Neural progenitor cell (in vitro differentiated cells): ENCODE measurements at regions not wholly inside any gene's neighbourhood (a gene's known extent, or its start where the extent isn't known, plus 50 kb on each side); places are given as distances from the start of the nearest gene placed in this dataset.
A peak's percentile ranks its signal among the peaks of the same experiment; 100 is the strongest.
"Not testable (repeated sequence)": the region's sequence is repeated elsewhere in the genome, so short reads cannot be mapped to it uniquely, and the experiment has no call there.

Experiments used
- DNase-seq: peaks from one replicate; pipeline ENCODE4 v3.0.0-alpha.2; 2016; ENCODE audit warnings: low spot score
- H2AFZ ChIP-seq: fragments of 200-600 bp; sonication (generic); replicated peaks from 2 replicates; pipeline ENCODE4 v1.6.1; 2016; ENCODE audit warnings: antibody characterized with exemption
- H3F3A ChIP-seq: fragments of 200-600 bp; sonication (generic); 2 replicates; pipeline ENCODE4 v1.6.1; 2016; ENCODE audit warnings: antibody characterized with exemption, low read depth
- H3K27ac ChIP-seq: fragments of 200-600 bp; sonication (generic); 2 replicates; pipeline ENCODE4 v1.5.1; 2016; ENCODE audit warnings: mild to moderate bottlenecking
- H3K27me3 ChIP-seq: fragments of 200-600 bp; sonication (generic); 2 replicates; pipeline ENCODE4 v1.6.1; 2016; ENCODE audit warnings: mild to moderate bottlenecking, moderate library complexity
- H3K36me3 ChIP-seq: fragments of 200-600 bp; sonication (generic); 2 replicates; pipeline ENCODE4 v1.5.1; 2016
- H3K4me1 ChIP-seq: fragments of 200-600 bp; sonication (generic); 2 replicates; pipeline ENCODE4 v1.6.1; 2016; ENCODE audit warnings: mixed run types
- H3K4me2 ChIP-seq: fragments of 200-600 bp; sonication (generic); 2 replicates; pipeline ENCODE4 v1.6.1; 2016
- H3K4me3 ChIP-seq: fragments of 200-600 bp; sonication (generic); 2 replicates; pipeline ENCODE4 v1.5.1; 2016
- H3K79me2 ChIP-seq: fragments of 200-600 bp; sonication (generic); 2 replicates; pipeline ENCODE4 v1.6.1; 2016; ENCODE audit warnings: low read depth
- H3K9ac ChIP-seq: fragments of 200-600 bp; sonication (generic); 2 replicates; pipeline ENCODE4 v1.6.1; 2016
- H3K9me3 ChIP-seq: fragments of 200-600 bp; sonication (generic); 2 replicates; pipeline ENCODE4 v1.5.1; 2016; ENCODE audit warnings: low read depth
- H4K20me1 ChIP-seq: fragments of 200-600 bp; sonication (generic); 2 replicates; pipeline ENCODE4 v1.6.1; 2016; ENCODE audit warnings: low read depth
- H3K27ac Mint-ChIP-seq: 3 replicates; pipeline ENCODE4 v1.8.0; 2021; ENCODE audit warnings: mixed read lengths
- H3K27me3 Mint-ChIP-seq: 2 replicates; pipeline ENCODE4 v1.8.0; 2022; ENCODE audit warnings: low read depth, mild to moderate bottlenecking, inconsistent platforms, moderate library complexity, mixed read lengths; ENCODE audit not compliant: insufficient read depth
- H3K36me3 Mint-ChIP-seq: 3 replicates; pipeline ENCODE4 v1.8.0; 2021; ENCODE audit warnings: mixed read lengths
- H3K4me1 Mint-ChIP-seq: 3 replicates; pipeline ENCODE4 v1.8.0; 2021; ENCODE audit warnings: mixed read lengths
- H3K4me3 Mint-ChIP-seq: 3 replicates; pipeline ENCODE4 v1.8.0; 2021; ENCODE audit warnings: mild to moderate bottlenecking, moderate library complexity, mixed read lengths
- H3K9me3 Mint-ChIP-seq: 3 replicates; pipeline ENCODE4 v1.8.0; 2020; ENCODE audit warnings: mixed read lengths
- CTCF ChIP-seq: fragments of 200-600 bp; sonication (generic); IDR thresholded peaks from 2 replicates; pipeline ENCODE4 v1.5.1; 2017; ENCODE audit warnings: antibody characterized with exemption, mild to moderate bottlenecking
- EZH2 ChIP-seq: fragments of 200-600 bp; sonication (generic); IDR thresholded peaks from 2 replicates; pipeline ENCODE4 v1.6.1; 2017; ENCODE audit warnings: antibody characterized with exemption, mild to moderate bottlenecking, moderate library complexity
- EZH2phosphoT487 ChIP-seq: fragments of 200-600 bp; sonication (generic); IDR thresholded peaks from 2 replicates; pipeline ENCODE4 v1.6.1; 2017; ENCODE audit warnings: antibody characterized with exemption

GRCh38 chrX:68978255-68978654 is 149.4 kb downstream of the EFNB1 start:
- Histone ChIP-seq H3K79me2 (no peaks in the 10 kb centered on the region), H3K9me3 (peaks cover 7% of the 10 kb centered on the region), H3K4me1 (peaks cover 4% of the 10 kb centered on the region), H3K27me3 (no peaks in the 10 kb centered on the region), H3K36me3 (no peaks in the 10 kb centered on the region), H2AFZ (no peak overlapping the region), H3K27ac (no peak overlapping the region), H3F3A (no peaks in the 10 kb centered on the region), H3K4me2 (peak overlapping the region; percentile 52), H3K9ac (no peak overlapping the region), H4K20me1 (no peaks in the 10 kb centered on the region), H3K4me3 (no peak overlapping the region)
- Mint-ChIP-seq H3K4me3 (no peak overlapping the region), H3K27me3 (peaks cover 3% of the 10 kb centered on the region), H3K27ac (no peak overlapping the region), H3K9me3 (peaks cover 21% of the 10 kb centered on the region), H3K4me1 (peaks cover 8% of the 10 kb centered on the region), H3K36me3 (no peaks in the 10 kb centered on the region)
- TF ChIP-seq EZH2phosphoT487 (no peak), CTCF (no peak), EZH2 (no peak)
- peak; percentile 60 for DNase-seq

- H3K4me1 ChIP-seq, result no peaks in the 10 kb centered on the region
- no peaks in the 10 kb centered on the region for H3K36me3 ChIP-seq
- Mint-ChIP-seq H3K4me3 (no peak overlapping the region), H3K9me3 (peaks cover 23% of the 10 kb centered on the region), H3K27me3 (no peaks in the 10 kb centered on the region), H3K36me3 (no peaks in the 10 kb centered on the region), H3K27ac (no peak overlapping the region), H3K4me1 (peaks cover 3% of the 10 kb centered on the region)
- H3K9me3 ChIP-seq, result peaks cover 9% of the 10 kb centered on the region
- no peak for TF ChIP-seq EZH2
- no peak for TF ChIP-seq CTCF
- no peak for TF ChIP-seq EZH2phosphoT487
- no peak overlapping the region for H3K4me3 ChIP-seq
- no peak overlapping the region for H3K27ac ChIP-seq
- H3K4me2 ChIP-seq, result no peak overlapping the region
- no peak for DNase-seq
- no peak overlapping the region for H2AFZ ChIP-seq
- no peaks in the 10 kb centered on the region for H3F3A ChIP-seq
- no peaks in the 10 kb centered on the region for H3K79me2 ChIP-seq
- H3K27me3 ChIP-seq, result no peaks in the 10 kb centered on the region
- H4K20me1 ChIP-seq, result no peaks in the 10 kb centered on the region
- no peak overlapping the region for H3K9ac ChIP-seq
Observed at GRCh38 chrX:68953331-68953730, 124.5 kb downstream of the EFNB1 start.

- H3F3A ChIP-seq, H3K27ac Mint-ChIP-seq, H3K4me3 ChIP-seq, H3K79me2 ChIP-seq, H3K4me1 ChIP-seq, DNase-seq, H3K27me3 ChIP-seq, H4K20me1 ChIP-seq, H3K36me3 Mint-ChIP-seq, H3K9ac ChIP-seq, H3K27ac ChIP-seq, H3K9me3 ChIP-seq, H3K4me2 ChIP-seq, H3K4me3 Mint-ChIP-seq, H2AFZ ChIP-seq, H3K4me1 Mint-ChIP-seq, H3K36me3 ChIP-seq, H3K27me3 Mint-ChIP-seq: not testable (repeated sequence)
- H3K9me3 Mint-ChIP-seq, result peaks cover 22% of the 10 kb centered on the region
Observed at GRCh38 chrX:68951942-68952619, 123.3 kb downstream of the EFNB1 start.

- no peaks in the 10 kb centered on the region for H3K27me3 Mint-ChIP-seq
- peaks cover 6% of the 10 kb centered on the region for H3K4me1 Mint-ChIP-seq
- no peaks in the 10 kb centered on the region for H3K79me2 ChIP-seq
- no peaks in the 10 kb centered on the region for H3F3A ChIP-seq
- no peaks in the 10 kb centered on the region for H3K36me3 ChIP-seq
- no peak for TF ChIP-seq CTCF
- no peak for TF ChIP-seq EZH2
- TF ChIP-seq EZH2phosphoT487, result no peak
- no peaks in the 10 kb centered on the region for H3K36me3 Mint-ChIP-seq
- H4K20me1 ChIP-seq, result no peaks in the 10 kb centered on the region
- H3K4me3 Mint-ChIP-seq, result no peak overlapping the region
- H3K9me3 Mint-ChIP-seq, result peaks cover 19% of the 10 kb centered on the region
- no peaks in the 10 kb centered on the region for H3K27me3 ChIP-seq
- H3K4me3 ChIP-seq, result no peak overlapping the region
- no peak for DNase-seq
- H3K4me1 ChIP-seq, result no peaks in the 10 kb centered on the region
- peaks cover 9% of the 10 kb centered on the region for H3K9me3 ChIP-seq
- no peak overlapping the region for H3K4me2 ChIP-seq
- H3K9ac ChIP-seq, result no peak overlapping the region
- no peak overlapping the region for H3K27ac ChIP-seq
- H3K27ac Mint-ChIP-seq, result no peak overlapping the region
- H2AFZ ChIP-seq, result no peak overlapping the region
Observed at GRCh38 chrX:68950937-68951336, 122.1 kb downstream of the EFNB1 start.
